ENCODE measurements at regions not wholly inside any gene's neighbourhood (a gene's known extent, or its start where the extent isn't known, plus 50 kb on each side); places are given as distances from the start of the nearest gene placed in this dataset.

DNA sequence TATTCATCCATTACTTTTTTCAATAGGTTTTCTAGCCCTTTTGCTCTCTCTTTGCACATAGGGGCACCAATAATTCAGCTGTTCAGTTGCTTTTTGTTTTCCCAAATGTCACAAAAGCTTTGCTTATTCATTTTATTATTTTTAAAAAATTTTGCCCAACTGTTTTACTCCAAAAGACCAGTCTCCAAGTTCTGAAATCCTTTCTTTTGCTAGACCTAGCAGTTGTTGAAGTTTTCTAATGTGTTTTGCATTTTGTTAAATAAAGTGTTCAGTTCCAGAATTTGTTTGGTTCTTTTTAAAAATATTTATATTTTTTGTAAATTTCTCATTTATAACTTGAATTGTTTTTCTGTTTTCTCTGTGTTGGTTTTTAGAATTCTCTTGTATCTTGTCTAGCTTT, 1227.3 kb downstream of the ROBO2 start:
- no peak for TF ChIP-seq CTCF (conservative IDR thresholded peaks at IDR 0.05)
- Histone ChIP-seq H3K9me3 (ENCODE audit: control insufficient read depth, low read depth, low read length) (no peaks in the 10 kb centered on the region), H3K27ac (ENCODE audit: insufficient read length, low read depth, low read length) (no peak overlapping the region), H2AK5ac (ENCODE audit: insufficient read length, low read length) (no peak overlapping the region), H2BK120ac (ENCODE audit: low read depth, low read length, poor library complexity, severe bottlenecking) (no peak overlapping the region), H2BK15ac (ENCODE audit: low read depth, low read length) (no peak overlapping the region), H3K4me2 (ENCODE audit: insufficient read depth, insufficient read length, low read length) (no peak overlapping the region), H3K23me2 (ENCODE audit: insufficient read length, low read depth, low read length, poor library complexity, severe bottlenecking) (no peaks in the 10 kb centered on the region), H3K4me1 (ENCODE audit: insufficient read depth, low read length) (no peaks in the 10 kb centered on the region), H4K91ac (ENCODE audit: insufficient read length, low read depth, low read length) (no peak overlapping the region), H3K23ac (ENCODE audit: insufficient read length, low read depth, low read length) (no peak overlapping the region), H3T11ph (ENCODE audit: low read length) (no peak overlapping the region), H2BK5ac (ENCODE audit: insufficient read length, low read length) (no peak overlapping the region), H4K20me1 (ENCODE audit: control insufficient read depth, insufficient read depth, insufficient read length) (no peaks in the 10 kb centered on the region), H3K4ac (ENCODE audit: low read depth, low read length) (no peak overlapping the region), H3K56ac (ENCODE audit: insufficient read length, low read depth, low read length) (no peak overlapping the region), H3K9ac (ENCODE audit: extremely low read depth, insufficient read length, low read length) (no peak overlapping the region), H2BK12ac (ENCODE audit: insufficient read length, low read depth, low read length) (no peak overlapping the region), H2AFZ (ENCODE audit: low read length) (no peak overlapping the region), H3K18ac (ENCODE audit: insufficient read length, low read depth, low read length) (no peak overlapping the region), H3K27me3 (ENCODE audit: insufficient read depth, low read length) (no peaks in the 10 kb centered on the region), H3K79me2 (ENCODE audit: insufficient read depth, low read length) (no peaks in the 10 kb centered on the region), H4K5ac (ENCODE audit: insufficient read length, low read depth, low read length) (no peak overlapping the region), H3K14ac (ENCODE audit: insufficient read depth, low read length) (no peak overlapping the region), H4K8ac (replicated peaks; ENCODE audit: insufficient read length, low read depth, low read length) (no peak overlapping the region), H3K79me1 (ENCODE audit: insufficient read depth, low read depth, low read length, poor library complexity, severe bottlenecking) (no peaks in the 10 kb centered on the region), H2BK20ac (ENCODE audit: low read depth, low read length, poor library complexity, severe bottlenecking) (no peak overlapping the region)
- no peak overlapping the region for H3K27ac Mint-ChIP-seq
- peaks cover 0 to 4% (median 2%) of the 10 kb centered on the region in 3 experiments; a peak in 4 of 7 replicates for H3K36me3 Mint-ChIP-seq (ENCODE audit: insufficient read depth in 1 of 3, low read depth in 3 of 3)
- peaks cover 4 to 10% of the 10 kb centered on the region in 2 experiments for H3K4me1 Mint-ChIP-seq
- DNase-seq: no peak
- no peak overlapping the region for H3K4me3 Mint-ChIP-seq
- H3K27me3 Mint-ChIP-seq (ENCODE audit: low read depth): no peaks in the 10 kb centered on the region
- peaks cover 6 to 8% of the 10 kb centered on the region in 2 experiments; a peak in 4 of 5 replicates for H3K9me3 Mint-ChIP-seq
